Fibroblast of pulmonary artery (primary cell): ENCODE measurements at regions not wholly inside any gene's neighbourhood (a gene's known extent, or its start where the extent isn't known, plus 50 kb on each side); places are given as distances from the start of the nearest gene placed in this dataset.

ENCODE experiments used
- DNase-seq: peaks from one replicate; pipeline ENCODE4 v3.0.0-alpha.2; 2010; ENCODE audit warnings: low read depth
- H3K4me3 ChIP-seq: replicated peaks from 2 replicates; pipeline ENCODE4 v1.5.1; 2011; ENCODE audit warnings: low read depth, mild to moderate bottlenecking, control low read depth, low read length, moderate library complexity
- TF ChIP-seq, protein P1 (sequence below): IDR thresholded peaks from 2 replicates; pipeline ENCODE4 v1.5.1; 2011; ENCODE audit warnings: mild to moderate bottlenecking, control low read depth, low read length, inconsistent platforms; ENCODE audit errors: missing control alignments

DNA sequence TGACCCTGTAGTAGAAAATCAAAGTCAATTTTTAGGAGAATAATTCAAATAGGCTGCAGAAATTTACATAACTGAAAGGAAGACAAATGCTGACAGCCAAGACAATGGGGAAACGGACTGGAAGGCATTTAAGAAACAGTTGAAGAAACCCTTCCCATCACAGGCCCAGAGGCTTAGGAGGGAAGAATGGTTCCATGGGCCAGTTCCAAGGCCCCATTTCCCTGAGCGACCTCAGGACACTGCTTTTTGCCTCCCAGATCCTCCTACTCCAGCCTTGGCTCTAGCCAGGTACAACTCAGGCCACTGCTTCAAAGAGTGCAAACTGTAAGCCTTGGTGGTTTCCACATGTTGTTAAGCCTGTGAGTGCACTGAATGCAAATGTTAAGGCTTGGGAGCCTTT is 184.1 kb upstream of the SGCD start:
- H3K4me3 ChIP-seq, result no peak overlapping the region
- TF ChIP-seq, protein P1, sequence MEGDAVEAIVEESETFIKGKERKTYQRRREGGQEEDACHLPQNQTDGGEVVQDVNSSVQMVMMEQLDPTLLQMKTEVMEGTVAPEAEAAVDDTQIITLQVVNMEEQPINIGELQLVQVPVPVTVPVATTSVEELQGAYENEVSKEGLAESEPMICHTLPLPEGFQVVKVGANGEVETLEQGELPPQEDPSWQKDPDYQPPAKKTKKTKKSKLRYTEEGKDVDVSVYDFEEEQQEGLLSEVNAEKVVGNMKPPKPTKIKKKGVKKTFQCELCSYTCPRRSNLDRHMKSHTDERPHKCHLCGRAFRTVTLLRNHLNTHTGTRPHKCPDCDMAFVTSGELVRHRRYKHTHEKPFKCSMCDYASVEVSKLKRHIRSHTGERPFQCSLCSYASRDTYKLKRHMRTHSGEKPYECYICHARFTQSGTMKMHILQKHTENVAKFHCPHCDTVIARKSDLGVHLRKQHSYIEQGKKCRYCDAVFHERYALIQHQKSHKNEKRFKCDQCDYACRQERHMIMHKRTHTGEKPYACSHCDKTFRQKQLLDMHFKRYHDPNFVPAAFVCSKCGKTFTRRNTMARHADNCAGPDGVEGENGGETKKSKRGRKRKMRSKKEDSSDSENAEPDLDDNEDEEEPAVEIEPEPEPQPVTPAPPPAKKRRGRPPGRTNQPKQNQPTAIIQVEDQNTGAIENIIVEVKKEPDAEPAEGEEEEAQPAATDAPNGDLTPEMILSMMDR, result no peak
- no peak for DNase-seq

DNA sequence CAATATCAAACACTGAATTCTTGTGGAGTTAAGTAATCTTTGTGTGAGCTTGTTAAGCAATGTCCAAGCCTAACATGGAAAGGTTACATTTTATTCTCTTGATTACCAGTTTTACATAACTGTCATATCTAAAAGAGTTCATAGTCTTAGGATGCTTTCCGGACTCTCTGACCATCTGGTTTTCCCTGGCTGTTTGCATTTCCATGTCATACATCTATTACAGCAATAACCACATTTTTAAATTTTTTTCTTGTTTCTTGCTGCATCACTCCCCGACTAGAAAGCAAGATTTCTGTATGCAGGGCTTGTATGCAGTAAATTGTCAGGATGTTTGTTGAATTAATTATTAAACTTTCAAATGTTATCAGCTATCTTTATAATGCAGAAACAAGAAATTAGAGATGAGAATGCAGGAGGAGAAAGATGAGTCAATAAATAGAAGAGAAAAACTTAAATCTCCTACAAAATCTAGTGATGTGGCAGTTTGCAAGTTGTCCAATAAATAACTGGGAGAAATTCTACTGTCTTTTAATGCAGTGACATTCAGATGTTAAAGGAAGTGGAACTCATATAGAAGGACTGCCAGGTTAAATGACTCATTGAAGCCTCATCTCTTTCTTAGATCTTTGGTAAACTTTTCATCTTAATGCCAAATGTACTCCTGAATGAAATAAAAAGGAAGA is 179.6 kb upstream of the SGCD start:
- peak; percentile 12 for DNase-seq
- no peak overlapping the region for H3K4me3 ChIP-seq
- TF ChIP-seq, protein P1, result no peak

DNA sequence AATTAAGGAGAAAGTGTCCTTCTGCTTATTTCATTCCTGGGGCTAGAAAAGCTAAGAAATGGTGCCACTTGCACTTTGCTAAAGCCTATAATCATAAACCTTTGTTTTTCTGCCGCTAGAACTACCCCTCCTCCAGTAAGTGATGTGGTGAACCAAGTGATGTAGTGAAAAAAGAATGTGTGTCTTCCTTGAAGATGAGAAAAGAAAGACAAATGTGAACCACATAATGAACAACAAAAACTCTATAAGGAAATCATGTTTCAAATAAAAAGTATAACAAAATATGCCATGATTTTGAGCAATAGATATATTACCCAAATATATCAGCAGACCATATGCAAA is 179.0 kb upstream of the SGCD start:
- no peak overlapping the region for H3K4me3 ChIP-seq
- DNase-seq, result no peak
- TF ChIP-seq, protein P1, result no peak

DNA sequence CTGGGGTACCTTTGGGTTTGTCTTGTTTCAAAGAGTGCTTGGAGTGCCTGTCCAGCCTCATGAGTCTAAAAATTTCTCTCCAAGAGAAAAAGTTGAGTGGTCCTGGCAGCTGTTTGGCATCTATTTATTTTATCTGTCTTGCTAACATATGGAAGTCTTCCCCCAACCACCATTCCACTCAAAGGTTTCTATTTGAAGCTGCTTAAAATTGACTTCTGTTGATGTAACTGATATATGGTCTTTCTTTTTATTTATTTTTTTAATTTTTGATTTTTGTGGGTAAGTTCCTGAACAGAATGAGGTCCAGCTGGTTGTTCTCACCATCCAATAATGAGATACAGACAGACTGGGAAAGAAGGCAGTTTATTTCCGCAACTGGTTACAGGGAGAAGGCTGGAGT is 178.7 kb upstream of the SGCD start:
- no peak overlapping the region for H3K4me3 ChIP-seq
- no peak for DNase-seq
- TF ChIP-seq, protein P1, result no peak

DNA sequence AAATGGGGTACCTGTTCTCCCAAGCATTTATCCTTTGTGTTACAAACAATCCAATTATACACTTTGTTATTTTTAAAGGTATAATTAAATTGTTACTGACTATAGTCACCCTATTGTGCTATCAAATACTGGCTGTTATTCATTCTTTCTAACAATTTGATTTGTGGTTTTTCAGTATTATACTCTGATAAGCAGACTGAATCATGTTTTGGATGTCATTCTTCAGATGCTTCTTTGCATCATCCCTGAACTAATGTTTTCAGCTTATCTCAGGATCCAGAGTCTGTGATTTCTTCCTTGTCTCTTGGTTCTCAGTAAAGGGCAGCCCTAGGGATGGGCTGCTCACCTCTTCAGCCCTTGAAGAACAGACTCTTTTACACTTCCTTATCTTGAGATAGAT is 177.8 kb upstream of the SGCD start:
- TF ChIP-seq, protein P1, result no peak
- peak; percentile 3 for DNase-seq
- H3K4me3 ChIP-seq, result no peak overlapping the region

DNA sequence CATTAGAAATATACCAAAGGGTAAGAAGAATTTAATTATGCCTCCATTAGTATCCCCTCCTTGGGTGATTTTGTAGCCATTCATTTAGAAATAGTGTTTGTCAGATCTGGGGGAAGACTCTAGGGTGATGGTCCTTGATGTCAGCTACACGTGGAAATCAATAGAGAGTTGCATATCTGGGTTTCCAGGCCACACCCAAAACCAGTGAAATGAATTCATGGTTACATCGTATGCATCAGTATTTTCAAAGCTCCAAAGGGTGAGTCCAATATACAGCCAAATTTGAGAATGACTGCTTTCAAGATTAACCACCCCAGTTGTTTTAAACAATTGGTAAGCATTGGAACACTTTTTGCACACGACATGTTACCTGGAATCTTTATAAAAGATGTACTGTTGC is 173.4 kb upstream of the SGCD start:
- TF ChIP-seq, protein P1, result no peak
- DNase-seq, result no peak
- H3K4me3 ChIP-seq, result no peak overlapping the region

DNA sequence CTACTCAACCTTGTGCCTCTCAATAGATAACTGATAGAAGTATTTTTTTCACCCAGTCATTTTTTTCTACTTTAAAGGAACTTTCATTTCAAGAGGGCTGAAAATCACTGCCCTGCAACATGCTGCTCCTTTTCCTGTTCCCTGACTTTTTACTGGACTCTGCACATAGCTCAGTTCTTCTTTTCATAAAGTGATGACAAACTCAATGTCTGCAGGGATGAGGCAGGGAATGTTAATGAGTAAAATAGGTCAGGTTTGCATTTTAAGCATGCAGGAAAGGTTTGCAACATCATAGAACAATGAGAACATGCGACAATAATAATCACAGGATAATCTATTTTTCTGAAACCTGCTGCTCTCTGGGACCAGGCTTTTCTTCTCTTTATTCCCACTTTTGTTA is 172.2 kb upstream of the SGCD start:
- DNase-seq, result no peak
- H3K4me3 ChIP-seq, result no peak overlapping the region
- TF ChIP-seq, protein P1, result no peak
